ENCODE measurements at regions not wholly inside any gene's neighbourhood (a gene's known extent, or its start where the extent isn't known, plus 50 kb on each side); places are given as distances from the start of the nearest gene placed in this dataset.

- TF ChIP-seq, protein P1, sequence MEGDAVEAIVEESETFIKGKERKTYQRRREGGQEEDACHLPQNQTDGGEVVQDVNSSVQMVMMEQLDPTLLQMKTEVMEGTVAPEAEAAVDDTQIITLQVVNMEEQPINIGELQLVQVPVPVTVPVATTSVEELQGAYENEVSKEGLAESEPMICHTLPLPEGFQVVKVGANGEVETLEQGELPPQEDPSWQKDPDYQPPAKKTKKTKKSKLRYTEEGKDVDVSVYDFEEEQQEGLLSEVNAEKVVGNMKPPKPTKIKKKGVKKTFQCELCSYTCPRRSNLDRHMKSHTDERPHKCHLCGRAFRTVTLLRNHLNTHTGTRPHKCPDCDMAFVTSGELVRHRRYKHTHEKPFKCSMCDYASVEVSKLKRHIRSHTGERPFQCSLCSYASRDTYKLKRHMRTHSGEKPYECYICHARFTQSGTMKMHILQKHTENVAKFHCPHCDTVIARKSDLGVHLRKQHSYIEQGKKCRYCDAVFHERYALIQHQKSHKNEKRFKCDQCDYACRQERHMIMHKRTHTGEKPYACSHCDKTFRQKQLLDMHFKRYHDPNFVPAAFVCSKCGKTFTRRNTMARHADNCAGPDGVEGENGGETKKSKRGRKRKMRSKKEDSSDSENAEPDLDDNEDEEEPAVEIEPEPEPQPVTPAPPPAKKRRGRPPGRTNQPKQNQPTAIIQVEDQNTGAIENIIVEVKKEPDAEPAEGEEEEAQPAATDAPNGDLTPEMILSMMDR (conservative IDR thresholded peaks at IDR 0.05; ENCODE audit: low read length): no peak
- no peak for TF ChIP-seq EZH2phosphoT487 (IDR thresholded peaks at IDR 0.05; ENCODE audit: borderline replicate concordance)
Measured at GRCh38 chr10:83574770-83575169, 564.5 kb upstream of the GHITM start.

All from Loucy (cell line).